Right lobe of liver (tissue), 4 donors: ENCODE measurements at regions not wholly inside any gene's neighbourhood (a gene's known extent, or its start where the extent isn't known, plus 50 kb on each side); places are given as distances from the start of the nearest gene placed in this dataset.

Experiments used
- POLR2A ChIP-seq: fragments of 450-650 bp; IDR thresholded peaks from one replicate; pipeline ENCODE4 v1.6.1; 2017; ENCODE audit warnings: antibody characterized with exemption, mild to moderate bottlenecking
- TF ChIP-seq, protein P1 (sequence below), 4 donors: fragments of 200-600 bp in 3 of 4; fragments of 450-650 bp in 1 of 4; IDR thresholded peaks; one replicate each; pipeline versions ENCODE4 v1.5.1 to v1.8.0; 2016 to 2022; ENCODE audit warnings: antibody characterized with exemption in 4 of 4, mild to moderate bottlenecking in 2 of 4
- donor health status: DM: no; HTN: no; CAD: no.
- donor health status: DM: no; HTN: no; CAD: no.
- donor health status: DM: no; HTN: yes; CAD: no.

DNA sequence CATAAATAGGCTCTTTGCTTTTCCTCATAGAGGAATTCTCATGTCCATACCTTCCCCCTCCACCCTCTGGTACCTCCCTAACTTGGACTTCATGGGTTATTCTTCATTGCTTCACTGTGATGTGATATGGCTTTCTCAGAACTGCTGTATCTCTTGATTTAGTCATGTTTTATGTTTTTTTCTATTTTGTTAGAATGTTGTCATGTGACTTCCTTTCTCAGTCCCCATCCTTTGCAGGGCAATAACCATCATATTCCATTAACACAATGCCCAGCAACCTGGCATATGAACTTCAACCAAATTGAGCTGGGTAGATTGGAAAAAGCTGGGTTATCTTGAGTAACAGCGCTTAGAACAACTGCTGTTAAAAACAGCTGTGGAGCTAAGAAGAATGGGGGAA is 190.9 kb upstream of the PRSS16 start:
- TF ChIP-seq, protein P1, sequence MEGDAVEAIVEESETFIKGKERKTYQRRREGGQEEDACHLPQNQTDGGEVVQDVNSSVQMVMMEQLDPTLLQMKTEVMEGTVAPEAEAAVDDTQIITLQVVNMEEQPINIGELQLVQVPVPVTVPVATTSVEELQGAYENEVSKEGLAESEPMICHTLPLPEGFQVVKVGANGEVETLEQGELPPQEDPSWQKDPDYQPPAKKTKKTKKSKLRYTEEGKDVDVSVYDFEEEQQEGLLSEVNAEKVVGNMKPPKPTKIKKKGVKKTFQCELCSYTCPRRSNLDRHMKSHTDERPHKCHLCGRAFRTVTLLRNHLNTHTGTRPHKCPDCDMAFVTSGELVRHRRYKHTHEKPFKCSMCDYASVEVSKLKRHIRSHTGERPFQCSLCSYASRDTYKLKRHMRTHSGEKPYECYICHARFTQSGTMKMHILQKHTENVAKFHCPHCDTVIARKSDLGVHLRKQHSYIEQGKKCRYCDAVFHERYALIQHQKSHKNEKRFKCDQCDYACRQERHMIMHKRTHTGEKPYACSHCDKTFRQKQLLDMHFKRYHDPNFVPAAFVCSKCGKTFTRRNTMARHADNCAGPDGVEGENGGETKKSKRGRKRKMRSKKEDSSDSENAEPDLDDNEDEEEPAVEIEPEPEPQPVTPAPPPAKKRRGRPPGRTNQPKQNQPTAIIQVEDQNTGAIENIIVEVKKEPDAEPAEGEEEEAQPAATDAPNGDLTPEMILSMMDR (IDR thresholded peaks at IDR 0.05) = no peak
- no peak for TF ChIP-seq POLR2A
